ENCODE measurements at regions not wholly inside any gene's neighbourhood (a gene's known extent, or its start where the extent isn't known, plus 50 kb on each side); places are given as distances from the start of the nearest gene placed in this dataset.
A peak's percentile ranks its signal among the peaks of the same experiment; 100 is the strongest.
"Not testable (repeated sequence)": the region's sequence is repeated elsewhere in the genome, so short reads cannot be mapped to it uniquely, and the experiment has no call there.

DNA sequence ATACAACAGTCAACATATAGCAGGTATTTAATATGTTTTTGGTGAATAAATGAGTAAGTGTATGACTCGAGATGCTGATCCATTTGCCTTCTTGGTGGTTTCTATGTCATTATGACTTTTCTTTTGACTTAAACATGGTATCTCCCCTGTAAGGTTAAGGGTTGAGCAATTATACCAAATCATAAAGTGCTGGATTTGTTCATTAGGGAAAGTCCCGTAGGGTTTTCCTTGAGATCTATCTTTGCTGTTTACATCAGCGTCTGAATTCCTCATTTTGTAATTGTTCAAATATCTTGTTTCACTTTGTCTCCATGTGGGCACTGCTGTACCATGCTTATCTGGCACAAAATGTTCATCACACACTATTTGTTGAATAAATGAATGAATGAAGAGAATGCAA lies 562.6 kb downstream of the EDEM1 start:
- no peak for DNase-seq (ENCODE audit: low read depth, low spot score)

DNA sequence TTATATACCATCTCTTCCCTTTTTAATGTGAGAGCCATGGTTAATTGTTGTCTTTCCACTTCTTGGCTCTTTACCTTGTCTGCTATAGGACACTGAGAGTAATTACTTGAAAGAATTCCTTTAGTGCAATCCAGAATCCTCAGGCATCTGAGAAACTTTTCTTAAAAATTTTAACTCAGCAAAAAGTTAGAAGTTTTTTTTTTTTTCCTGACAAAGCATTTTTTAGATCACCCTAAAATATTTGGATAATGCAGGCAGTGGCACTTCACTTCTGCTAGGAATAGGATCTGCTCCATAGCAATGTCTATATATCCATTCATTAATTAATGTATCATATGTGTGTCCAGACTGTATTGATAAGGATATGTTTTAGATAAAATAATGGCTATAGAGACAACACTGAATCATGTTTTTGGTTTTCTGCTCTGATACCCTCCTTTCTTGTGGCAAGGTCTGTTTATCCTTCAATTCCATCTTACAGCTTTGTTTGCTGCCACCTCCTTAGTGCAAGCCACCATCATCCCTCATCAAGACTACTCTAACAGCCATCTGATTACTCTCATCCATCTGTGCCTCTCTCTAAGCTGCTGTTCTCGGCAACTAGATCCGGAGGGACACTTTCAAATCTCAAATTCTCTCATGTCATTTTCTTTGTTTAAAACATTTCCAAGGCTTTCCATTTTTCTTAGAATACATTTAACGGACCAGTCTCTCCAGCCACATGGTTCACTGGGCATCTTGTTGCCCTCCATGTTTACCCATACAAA lies 563.5 kb downstream of the EDEM1 start:
- no peak for DNase-seq (ENCODE audit: low read depth, low spot score)

DNA sequence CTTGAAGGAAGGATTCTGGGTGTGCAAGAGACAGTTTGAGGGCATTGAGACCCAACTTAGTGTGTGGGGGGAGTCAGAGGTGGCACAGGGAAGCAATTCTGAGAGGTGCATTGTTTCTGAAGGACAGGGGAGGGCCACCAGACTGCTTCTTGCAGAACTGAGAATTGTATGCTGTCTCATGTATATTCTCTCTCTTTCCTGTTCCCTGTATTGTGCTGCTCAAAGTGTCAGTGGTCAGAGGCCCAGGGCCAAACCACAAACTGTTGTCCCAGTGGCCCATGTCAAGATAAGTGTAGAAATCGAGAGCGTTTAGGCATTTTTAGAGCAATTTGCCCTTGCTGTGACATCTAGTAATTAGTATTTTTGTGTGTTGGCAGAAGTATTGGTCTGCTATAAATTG lies 567.1 kb downstream of the EDEM1 start:
- no peak for DNase-seq (ENCODE audit: low read depth, low spot score)

DNA sequence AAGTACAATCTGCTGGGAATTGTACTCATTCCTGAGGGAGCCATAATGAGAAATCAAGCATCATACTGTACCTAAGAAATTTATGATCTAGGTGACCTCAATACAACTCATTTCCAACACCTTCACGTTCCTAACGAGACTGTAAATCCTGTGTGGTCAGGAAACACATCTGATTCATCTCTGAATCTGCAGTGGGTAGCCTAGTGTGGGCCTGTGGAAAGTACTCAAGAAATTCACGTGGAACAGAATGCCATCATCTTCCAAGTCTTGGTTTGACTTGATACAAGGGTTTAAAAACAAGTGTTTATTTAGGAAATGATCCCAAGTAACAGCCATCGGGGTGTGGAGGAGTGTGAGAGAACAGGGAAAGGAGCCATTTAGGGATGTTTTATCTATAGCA lies 568.9 kb downstream of the EDEM1 start:
- no peak for DNase-seq (ENCODE audit: low read depth, low spot score)

DNA sequence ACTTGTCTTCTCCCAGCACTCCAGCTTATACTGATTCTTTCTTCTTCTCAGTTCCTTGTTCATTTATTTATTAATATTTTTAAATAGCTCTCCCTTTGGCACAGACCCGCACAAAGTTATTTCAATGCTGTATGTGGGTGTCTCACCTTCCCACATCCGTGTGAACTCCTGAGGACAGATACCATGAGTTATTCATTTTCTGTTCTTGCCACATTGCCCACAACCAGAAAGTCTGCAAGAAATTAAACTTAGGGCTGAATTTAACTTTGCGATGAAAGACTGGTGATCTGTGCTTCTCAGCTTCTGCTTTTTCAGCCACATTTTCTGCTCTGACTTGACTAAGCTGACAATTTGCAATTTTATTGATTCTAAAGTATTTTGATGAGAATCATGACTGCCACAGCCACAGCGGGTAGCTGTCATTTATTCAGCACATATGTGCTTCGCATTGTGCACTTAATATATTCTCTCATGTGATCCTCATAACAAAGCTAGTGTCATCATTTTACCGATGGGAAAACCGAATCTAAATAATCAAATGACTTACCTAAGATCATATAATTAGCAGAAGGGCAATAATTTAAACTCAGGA lies 569.8 kb downstream of the EDEM1 start:
- no peak for DNase-seq (ENCODE audit: low read depth, low spot score)

DNA sequence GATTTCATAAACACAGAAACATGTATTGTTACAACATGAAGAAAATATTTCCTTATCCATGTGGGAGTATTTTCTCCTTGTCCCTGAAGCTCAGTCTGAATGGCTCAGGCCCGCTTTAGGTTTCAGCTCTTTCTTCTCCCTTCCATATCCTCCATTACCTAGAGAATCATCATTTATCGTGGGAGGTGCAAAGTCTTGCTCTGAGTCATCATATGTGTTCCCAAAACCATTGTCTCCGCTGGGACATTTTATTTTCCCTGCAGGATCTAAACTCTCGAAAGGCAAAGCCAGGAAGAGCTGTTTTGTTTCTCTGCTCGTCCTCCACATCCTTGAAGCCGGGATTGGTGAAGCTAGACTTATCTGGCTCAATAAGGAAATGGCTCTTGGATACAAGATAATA lies 571.2 kb downstream of the EDEM1 start:
- no peak for DNase-seq (ENCODE audit: low read depth, low spot score)

DNA sequence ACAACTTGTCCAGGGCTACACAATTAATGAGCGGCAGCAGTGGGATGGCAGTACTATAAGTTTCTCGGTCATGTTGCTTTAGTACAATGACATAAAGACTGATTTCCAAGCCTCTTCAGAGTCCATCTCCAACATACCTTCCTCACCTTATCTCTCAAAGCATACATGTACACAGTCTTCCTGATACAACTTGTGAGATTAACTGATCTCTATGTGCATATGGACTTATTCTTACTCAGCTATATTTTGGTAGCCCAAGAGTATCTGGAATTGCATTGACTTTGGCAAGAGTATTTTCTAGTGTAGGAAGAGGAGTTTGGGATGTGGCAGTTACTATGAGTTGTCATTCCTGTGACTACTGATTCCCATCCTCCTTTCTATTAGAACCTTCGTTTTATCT lies 575.0 kb downstream of the EDEM1 start:
- DNase-seq (ENCODE audit: low read depth, low spot score) = no peak

DNA sequence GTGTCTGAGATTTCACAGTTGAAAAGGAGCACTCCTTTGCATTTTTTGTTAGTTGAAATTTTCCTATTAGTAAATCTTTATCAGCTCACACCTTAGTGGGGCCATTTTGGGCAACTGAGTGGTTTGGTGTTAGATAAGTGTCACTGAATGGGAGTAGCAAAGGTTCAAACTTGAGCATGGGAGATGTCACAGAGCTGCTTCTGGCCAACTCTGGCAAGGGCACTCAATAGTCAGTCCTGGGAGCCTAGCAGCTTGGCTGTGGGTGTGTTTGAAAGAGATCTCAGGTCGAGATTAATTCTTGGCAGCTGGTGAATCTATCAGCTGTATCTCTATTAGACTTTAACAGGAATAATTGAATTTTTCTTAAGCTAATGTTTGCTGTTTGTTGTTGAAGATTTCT lies 579.3 kb downstream of the EDEM1 start:
- no peak for DNase-seq (ENCODE audit: low read depth, low spot score)

DNA sequence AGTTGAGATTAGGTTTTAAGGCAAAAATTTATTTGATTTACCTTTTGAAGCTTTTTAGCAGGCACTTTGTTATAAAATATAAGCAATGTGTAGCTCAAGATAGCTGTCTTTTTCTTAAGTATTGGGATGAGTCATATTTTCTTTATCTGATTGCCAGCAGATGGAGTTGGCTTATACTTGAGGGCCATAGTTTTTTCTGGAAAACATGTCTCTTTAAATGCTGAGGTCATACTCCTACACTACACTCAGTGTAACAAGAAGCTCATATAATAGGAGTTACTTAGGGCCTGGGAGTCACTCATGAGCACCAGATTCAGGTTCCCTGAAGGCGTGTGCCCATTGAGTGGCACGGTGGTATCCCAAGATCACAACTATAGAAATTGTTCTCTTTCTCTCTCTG lies 579.8 kb downstream of the EDEM1 start:
- no peak for DNase-seq (ENCODE audit: low read depth, low spot score)

DNA sequence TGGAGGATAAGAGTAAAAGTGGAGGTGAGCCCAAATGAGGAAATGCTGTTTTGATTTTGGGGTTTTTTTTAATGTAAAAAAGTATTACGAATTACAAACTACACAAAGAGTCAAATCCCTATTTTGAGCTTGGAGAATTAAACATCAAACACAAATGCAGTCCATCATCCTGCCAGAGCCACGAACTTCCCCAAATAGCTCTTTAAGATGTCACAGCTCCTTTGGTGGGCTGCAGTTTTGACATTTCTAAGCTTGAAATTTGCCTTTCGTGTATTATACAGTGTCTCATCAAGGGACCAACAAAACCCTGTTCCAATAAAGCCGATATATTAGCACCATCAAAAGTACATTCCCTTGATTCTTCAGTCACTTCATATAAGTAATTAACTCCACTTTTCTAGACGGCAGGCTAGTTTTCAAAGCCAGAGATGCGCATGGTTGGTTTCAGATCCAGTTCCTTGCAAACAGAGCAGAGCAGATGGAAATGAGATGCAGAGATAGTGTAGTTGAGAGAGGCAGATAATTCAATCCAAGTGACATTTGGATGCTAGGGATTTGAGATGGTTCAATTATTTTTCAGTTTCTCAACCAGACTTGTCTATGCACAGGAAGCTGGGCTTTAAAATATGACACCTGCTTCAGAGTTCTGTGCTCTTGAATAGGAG lies 580.9 kb downstream of the EDEM1 start:
- no peak for DNase-seq (ENCODE audit: low read depth, low spot score)

DNA sequence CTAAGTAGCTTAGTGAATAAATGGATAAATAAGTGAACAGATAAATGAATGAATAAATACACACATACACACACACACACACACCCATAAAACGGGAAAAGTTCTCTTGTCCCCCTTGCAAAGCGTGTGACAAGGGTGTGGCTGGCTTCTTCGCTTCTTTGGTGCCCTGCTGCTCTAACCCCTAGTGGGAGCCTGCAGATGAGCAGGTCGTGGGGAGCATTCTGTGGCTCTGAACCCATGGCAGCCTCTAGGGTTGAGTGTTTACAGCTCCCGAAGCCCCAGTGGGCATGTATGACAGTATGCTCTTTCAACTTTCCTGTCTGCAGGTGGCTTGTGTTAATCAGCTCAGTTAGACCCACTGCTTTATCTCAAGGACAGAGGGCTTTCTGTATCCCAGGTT lies 582.3 kb downstream of the EDEM1 start:
- no peak for DNase-seq (ENCODE audit: low read depth, low spot score)

DNA sequence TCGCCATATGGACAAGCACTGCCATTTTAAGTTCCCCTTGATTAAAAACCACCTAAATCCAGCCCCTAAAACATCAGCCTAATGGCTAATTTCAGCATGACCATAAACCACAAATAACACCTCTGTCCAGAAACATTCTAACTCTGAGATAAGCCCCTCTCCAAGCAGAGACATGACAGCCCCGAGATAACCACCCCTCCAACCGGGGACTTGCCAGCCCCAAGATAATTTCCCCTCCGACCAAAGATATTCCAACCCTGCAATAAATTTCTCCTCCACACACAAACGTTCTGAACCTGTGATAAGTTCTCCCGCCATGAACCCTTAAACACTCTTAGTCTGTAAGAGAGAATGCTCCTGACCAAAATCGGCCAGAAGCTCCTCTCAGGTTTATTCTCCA lies 586.8 kb downstream of the EDEM1 start:
- DNase-seq (ENCODE audit: low read depth, low spot score) = no peak

DNA sequence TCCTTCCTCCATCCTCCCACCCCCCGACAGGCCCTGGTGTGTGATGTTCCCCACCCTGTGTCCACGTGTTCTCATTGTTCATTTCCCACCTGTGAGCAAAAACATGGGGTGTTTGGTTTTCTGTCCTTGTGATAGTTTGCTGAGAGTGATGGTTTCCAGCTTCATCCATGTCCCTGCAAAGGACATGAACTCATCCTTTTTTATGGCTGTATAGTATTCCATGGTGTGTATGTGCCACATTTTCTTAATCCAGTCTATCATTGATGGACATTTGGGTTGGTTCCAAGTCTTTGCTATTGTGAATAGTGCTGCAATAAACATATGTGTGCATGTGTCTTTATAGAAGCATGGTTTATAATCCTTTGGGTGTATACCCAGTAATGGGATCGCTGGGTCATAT lies 587.6 kb downstream of the EDEM1 start:
- not testable (repeated sequence) for DNase-seq (ENCODE audit: low read depth, low spot score)

DNA sequence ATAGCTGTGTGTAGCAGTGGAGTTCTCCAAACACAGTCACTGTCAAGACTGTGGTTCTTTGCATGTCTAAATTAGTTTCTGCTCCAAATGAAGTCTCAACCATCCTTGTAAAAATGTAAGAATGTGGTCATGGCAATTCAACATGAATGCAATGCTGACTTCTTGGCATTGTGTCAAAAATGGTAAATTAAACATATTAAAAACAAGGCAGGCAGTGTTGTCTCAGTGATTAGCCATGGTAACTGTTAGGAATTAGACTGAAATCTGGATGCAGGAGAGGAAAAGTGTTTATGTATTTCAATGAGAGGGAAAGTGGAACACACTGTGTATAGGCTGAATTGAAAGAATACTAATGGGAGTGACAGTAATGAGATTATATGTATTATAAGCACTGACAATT lies 597.2 kb downstream of the EDEM1 start:
- DNase-seq (ENCODE audit: low read depth, low spot score) = no peak

DNA sequence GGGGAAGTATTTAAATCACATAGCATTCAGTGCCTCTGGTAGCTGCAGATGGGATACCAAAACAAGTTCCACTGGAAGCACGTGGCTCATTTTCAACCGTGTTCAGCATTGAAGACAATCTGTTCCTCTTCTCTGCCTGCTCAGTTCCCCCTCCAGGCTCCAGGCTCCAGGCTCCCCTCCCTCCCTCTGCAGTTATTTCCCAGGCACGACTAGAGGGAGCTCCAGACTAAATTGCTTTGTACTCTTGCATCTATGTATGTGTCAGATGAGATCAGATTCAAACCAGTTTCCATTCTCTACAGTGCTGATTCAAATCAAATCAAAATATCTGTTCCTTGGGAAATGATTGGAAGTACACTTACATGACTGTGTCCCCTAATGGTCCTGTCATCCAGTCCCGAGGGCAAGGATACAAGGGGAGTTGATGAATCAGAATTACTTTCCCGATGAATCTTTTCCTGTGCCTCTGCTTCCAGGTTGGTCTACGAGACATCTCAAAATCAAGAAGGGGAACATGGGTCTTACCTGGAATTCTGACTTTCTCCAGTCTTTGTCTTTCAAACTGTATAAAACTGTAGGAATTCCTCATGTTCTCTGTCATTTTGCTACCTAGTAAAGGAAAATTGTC lies 600.5 kb downstream of the EDEM1 start:
- peak; percentile 13 for DNase-seq (ENCODE audit: low read depth, low spot score)

DNA sequence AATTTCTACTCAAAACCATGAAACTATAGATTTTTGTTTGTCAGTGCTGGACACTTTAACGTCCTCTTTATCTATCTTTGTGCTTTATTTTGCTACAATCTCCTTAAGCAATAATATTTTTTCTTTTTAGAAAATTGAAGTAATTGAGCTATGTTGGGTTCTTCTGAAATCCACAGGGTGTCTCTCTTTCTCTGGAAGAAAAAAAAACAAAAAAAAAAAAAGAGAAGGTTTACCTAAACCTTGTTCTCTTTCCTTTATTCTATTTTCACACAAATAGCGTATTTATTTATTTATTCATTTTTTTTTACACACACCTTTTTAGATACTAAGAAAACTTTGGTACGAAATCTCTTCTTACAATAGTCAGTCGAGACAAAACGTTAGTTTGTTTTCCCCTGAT lies 601.0 kb downstream of the EDEM1 start:
- DNase-seq (ENCODE audit: low read depth, low spot score) = no peak

DNA sequence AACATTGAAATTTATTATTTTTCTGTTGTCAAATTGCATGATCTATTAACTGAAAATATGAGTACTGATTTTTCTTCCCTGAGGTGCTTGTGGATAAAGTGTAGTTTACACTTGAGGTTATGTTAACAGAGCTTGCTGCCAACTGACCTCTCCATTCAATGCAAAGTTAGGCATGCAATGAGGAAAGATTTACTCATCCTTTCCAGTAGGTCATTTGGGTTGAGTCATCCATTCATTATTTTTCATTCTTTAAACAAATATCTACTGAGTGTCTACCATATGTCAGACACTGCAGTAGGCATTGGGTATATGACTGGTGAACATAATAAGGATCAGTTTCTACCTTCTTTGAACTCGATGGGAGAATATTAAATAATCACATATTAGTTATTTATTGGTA lies 604.1 kb downstream of the EDEM1 start:
- DNase-seq (ENCODE audit: low read depth, low spot score) = no peak

DNA sequence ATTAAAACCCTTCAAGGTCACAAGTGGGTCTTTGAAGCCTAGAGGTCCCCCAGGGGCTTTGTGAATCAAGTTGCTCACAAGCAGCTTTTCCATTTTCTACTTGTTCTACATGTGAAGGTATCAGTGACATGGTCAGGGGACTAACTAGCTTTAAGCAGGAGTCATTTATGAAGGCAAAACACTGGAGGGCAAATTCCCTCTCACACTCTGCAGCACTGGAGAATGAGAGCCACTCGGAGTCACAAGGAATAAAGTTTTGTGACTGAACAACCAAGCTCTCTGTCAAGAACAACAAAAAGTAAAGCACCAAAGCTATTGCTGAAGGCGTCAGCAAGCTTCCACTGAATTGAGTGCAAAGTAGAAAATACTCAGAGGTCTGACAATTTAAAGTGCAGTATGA lies 609.0 kb downstream of the EDEM1 start:
- DNase-seq (ENCODE audit: low read depth, low spot score) = no peak

DNA sequence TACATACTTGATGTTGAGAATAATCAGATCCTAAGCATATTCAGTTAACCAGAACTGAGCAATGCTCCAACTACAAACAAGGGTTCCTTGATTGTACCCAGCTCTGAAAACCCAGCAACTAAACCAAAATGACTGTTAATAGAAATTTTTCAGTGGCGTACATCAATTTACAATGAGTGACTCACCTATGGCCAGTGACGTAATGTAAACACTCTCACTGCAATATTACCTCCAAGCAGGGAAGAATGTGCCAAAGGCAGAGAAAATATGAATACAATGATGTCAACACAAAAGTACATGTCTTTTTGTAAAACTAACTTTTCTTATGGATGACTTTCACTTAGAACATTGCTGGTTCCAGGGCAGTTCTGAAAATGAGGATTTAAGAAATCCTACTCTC lies 611.3 kb downstream of the EDEM1 start:
- no peak for DNase-seq (ENCODE audit: low read depth, low spot score)

DNA sequence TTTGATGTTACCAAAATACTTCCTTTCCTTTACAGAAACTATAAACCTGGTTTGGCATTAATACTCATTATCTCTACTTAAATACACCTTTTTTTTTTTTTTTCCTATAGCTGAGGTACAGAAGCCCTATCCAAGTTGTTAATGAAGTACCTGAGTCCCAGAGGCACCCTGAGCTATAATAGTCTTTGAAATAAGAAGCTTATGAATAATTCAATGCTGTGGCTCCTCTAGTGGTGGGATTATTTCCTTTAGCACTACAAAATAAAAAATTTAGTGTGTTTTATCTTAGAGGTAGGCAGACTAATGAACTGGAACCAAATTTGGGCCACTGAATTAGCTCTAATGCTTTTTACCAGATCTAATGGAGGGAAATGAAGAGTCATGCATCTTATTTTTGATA lies 611.9 kb downstream of the EDEM1 start:
- DNase-seq (ENCODE audit: low read depth, low spot score) = no peak

DNA sequence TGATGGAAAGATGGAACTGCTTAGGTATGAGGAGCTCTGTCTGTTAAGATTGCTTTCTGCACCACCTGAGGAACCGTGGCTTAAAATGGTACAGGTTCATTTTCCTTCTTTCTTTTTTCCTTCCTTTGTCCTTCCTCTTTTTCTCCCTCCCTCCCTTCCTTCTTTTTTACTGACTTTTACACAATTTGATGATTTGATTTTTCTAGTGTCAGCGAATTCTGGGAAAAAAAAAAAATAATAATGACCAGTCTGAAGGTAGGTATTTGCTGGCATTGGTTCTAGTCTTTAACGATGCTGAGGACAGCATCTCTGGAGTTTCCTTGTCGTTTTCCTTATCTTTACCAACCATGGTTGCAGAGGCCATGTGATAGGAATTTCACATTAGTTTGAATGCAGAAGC lies 613.5 kb downstream of the EDEM1 start:
- DNase-seq (ENCODE audit: low read depth, low spot score) = no peak

DNA sequence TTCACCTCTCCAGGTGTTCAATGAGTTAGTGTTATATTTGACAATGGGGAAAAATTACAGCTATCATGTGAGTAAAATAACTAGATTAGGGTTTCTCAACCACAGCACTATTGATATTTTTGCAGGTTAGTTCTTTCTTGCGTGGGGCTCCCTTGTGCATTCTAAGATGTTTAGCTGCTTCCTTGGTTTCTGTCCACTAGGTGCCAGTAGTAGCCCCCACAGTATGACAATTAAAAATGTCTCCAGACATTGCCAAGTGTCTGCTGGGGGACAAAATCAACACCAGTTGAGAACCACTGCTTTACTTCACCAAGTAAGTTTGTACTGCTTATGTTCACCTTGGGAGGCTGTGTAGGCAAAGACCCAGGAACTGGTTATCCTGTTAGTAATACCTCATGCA lies 618.7 kb downstream of the EDEM1 start:
- peak; percentile 4 for DNase-seq (ENCODE audit: low read depth, low spot score)
